ENCODE measurements at regions not wholly inside any gene's neighbourhood (a gene's known extent, or its start where the extent isn't known, plus 50 kb on each side); places are given as distances from the start of the nearest gene placed in this dataset.

- Histone ChIP-seq H3K36me3 (ENCODE audit: low read length) (no peaks in the 10 kb centered on the region), H3K9me2 (replicated peaks; ENCODE audit: insufficient read depth, low read length) (no peaks in the 10 kb centered on the region), H2AFZ (ENCODE audit: low read depth, low read length, severe bottlenecking) (no peak overlapping the region), H3K79me2 (ENCODE audit: insufficient read depth, low read length) (no peaks in the 10 kb centered on the region), H3K9me3 (ENCODE audit: insufficient read depth, low read length) (no peaks in the 10 kb centered on the region), H4K20me1 (ENCODE audit: low read depth, low read length) (no peaks in the 10 kb centered on the region), H3K9ac (ENCODE audit: low read length) (no peak overlapping the region), H3K27me3 (ENCODE audit: low read length) (no peaks in the 10 kb centered on the region), H3K27ac (ENCODE audit: low read depth, low read length) (no peak overlapping the region), H3K4me3 (ENCODE audit: insufficient read depth, low read length, poor library complexity, severe bottlenecking) (no peak overlapping the region), H3K4me2 (ENCODE audit: low read depth, low read length, poor library complexity, severe bottlenecking) (no peak overlapping the region), H3F3A (ENCODE audit: insufficient read depth) (no peaks in the 10 kb centered on the region)
- TF ChIP-seq CTCF (IDR thresholded peaks at IDR 0.05; ENCODE audit: insufficient read depth, low read length, poor library complexity, severe bottlenecking) = no peak
- no peak for TF ChIP-seq EZH2phosphoT487 (conservative IDR thresholded peaks at IDR 0.05; ENCODE audit: low read length)
These were observed 54.0 kb upstream of the SYT6 start for GRCh38 chr1:114207635-114208034.

- Histone ChIP-seq H3K4me3 (ENCODE audit: insufficient read depth, low read length, poor library complexity, severe bottlenecking) (no peak overlapping the region), H3F3A (ENCODE audit: insufficient read depth) (no peaks in the 10 kb centered on the region), H3K27me3 (ENCODE audit: low read length) (no peaks in the 10 kb centered on the region), H3K9me3 (ENCODE audit: insufficient read depth, low read length) (no peaks in the 10 kb centered on the region), H3K4me2 (ENCODE audit: low read depth, low read length, poor library complexity, severe bottlenecking) (no peak overlapping the region), H3K9me2 (replicated peaks; ENCODE audit: insufficient read depth, low read length) (no peaks in the 10 kb centered on the region), H3K36me3 (ENCODE audit: low read length) (no peaks in the 10 kb centered on the region), H2AFZ (ENCODE audit: low read depth, low read length, severe bottlenecking) (no peak overlapping the region), H3K79me2 (ENCODE audit: insufficient read depth, low read length) (no peaks in the 10 kb centered on the region), H3K9ac (ENCODE audit: low read length) (no peak overlapping the region), H4K20me1 (ENCODE audit: low read depth, low read length) (no peaks in the 10 kb centered on the region), H3K27ac (ENCODE audit: low read depth, low read length) (no peak overlapping the region)
- TF ChIP-seq EZH2phosphoT487 (conservative IDR thresholded peaks at IDR 0.05; ENCODE audit: low read length) (no peak), CTCF (IDR thresholded peaks at IDR 0.05; ENCODE audit: insufficient read depth, low read length, poor library complexity, severe bottlenecking) (no peak)
These were observed 52.7 kb upstream of the SYT6 start for GRCh38 chr1:114206392-114206791.

GRCh38 chr1:114203595-114204128 lies 50.0 kb upstream of the SYT6 start:
- Histone ChIP-seq H3K9me3 (ENCODE audit: insufficient read depth, low read length) (no peaks in the 10 kb centered on the region), H4K20me1 (ENCODE audit: low read depth, low read length) (no peaks in the 10 kb centered on the region), H2AFZ (ENCODE audit: low read depth, low read length, severe bottlenecking) (no peak overlapping the region), H3K4me2 (ENCODE audit: low read depth, low read length, poor library complexity, severe bottlenecking) (no peak overlapping the region), H3K79me2 (ENCODE audit: insufficient read depth, low read length) (no peaks in the 10 kb centered on the region), H3K4me3 (ENCODE audit: insufficient read depth, low read length, poor library complexity, severe bottlenecking) (no peak overlapping the region), H3K9me2 (replicated peaks; ENCODE audit: insufficient read depth, low read length) (no peaks in the 10 kb centered on the region), H3F3A (ENCODE audit: insufficient read depth) (no peaks in the 10 kb centered on the region), H3K9ac (ENCODE audit: low read length) (no peak overlapping the region), H3K27me3 (ENCODE audit: low read length) (no peaks in the 10 kb centered on the region), H3K27ac (ENCODE audit: low read depth, low read length) (no peak overlapping the region), H3K36me3 (ENCODE audit: low read length) (no peaks in the 10 kb centered on the region)
- TF ChIP-seq CTCF (IDR thresholded peaks at IDR 0.05; ENCODE audit: insufficient read depth, low read length, poor library complexity, severe bottlenecking) (no peak), EZH2phosphoT487 (conservative IDR thresholded peaks at IDR 0.05; ENCODE audit: low read length) (no peak)

Measured in SU-DHL-6 (cell line).